ENCODE measurements at regions not wholly inside any gene's neighbourhood (a gene's known extent, or its start where the extent isn't known, plus 50 kb on each side); places are given as distances from the start of the nearest gene placed in this dataset.
"Not testable (repeated sequence)": the region's sequence is repeated elsewhere in the genome, so short reads cannot be mapped to it uniquely, and the experiment has no call there.

GRCh38 chr12:127496255-127496654 lies 770.7 kb upstream of the TMEM132C start:
- Histone ChIP-seq H3K9me3 (ENCODE audit: control insufficient read depth in 1 of 2, low read length in 2 of 2) (no peaks in the 10 kb centered on the region), H3K27ac (ENCODE audit: low read length) (no peak overlapping the region), H3K36me3 (ENCODE audit: control insufficient read depth in 1 of 2, insufficient read depth in 2 of 2, low read length in 2 of 2) (no peaks in the 10 kb centered on the region), H3K27me3 (ENCODE audit: low read depth, low read length) (no peaks in the 10 kb centered on the region), H3K4me3 (ENCODE audit: low read depth in 1 of 2, low read length in 2 of 2) (no peak overlapping the region), H3K4me1 (ENCODE audit: control insufficient read depth in 1 of 2, insufficient read depth in 2 of 2, low read length in 2 of 2) (no peaks in the 10 kb centered on the region)

GRCh38 chr12:127500512-127501035 lies 766.4 kb upstream of the TMEM132C start:
- Histone ChIP-seq H3K36me3 (ENCODE audit: control insufficient read depth in 1 of 2, insufficient read depth in 2 of 2, low read length in 2 of 2) (no peaks in the 10 kb centered on the region), H3K4me3 (ENCODE audit: low read depth in 1 of 2, low read length in 2 of 2) (no peak overlapping the region), H3K4me1 (ENCODE audit: control insufficient read depth in 1 of 2, insufficient read depth in 2 of 2, low read length in 2 of 2) (no peaks in the 10 kb centered on the region), H3K9me3 (ENCODE audit: control insufficient read depth in 1 of 2, low read length in 2 of 2) (no peaks in the 10 kb centered on the region), H3K27ac (ENCODE audit: low read length) (no peak overlapping the region), H3K27me3 (ENCODE audit: low read depth, low read length) (no peaks in the 10 kb centered on the region)

- H3K27ac ChIP-seq (ENCODE audit: low read length): no peak overlapping the region
- H3K36me3 ChIP-seq (ENCODE audit: control insufficient read depth in 1 of 2, insufficient read depth in 2 of 2, low read length in 2 of 2): no peaks in the 10 kb centered on the region
- no peaks in the 10 kb centered on the region for H3K27me3 ChIP-seq (ENCODE audit: low read depth, low read length)
- no peak overlapping the region for H3K4me3 ChIP-seq (ENCODE audit: low read depth in 1 of 2, low read length in 2 of 2)
- no peaks in the 10 kb centered on the region for H3K9me3 ChIP-seq (ENCODE audit: control insufficient read depth in 1 of 2, low read length in 2 of 2)
- no peaks in the 10 kb centered on the region for H3K4me1 ChIP-seq (ENCODE audit: control insufficient read depth in 1 of 2, insufficient read depth in 2 of 2, low read length in 2 of 2)
Measured at GRCh38 chr12:127501916-127502315, 765.1 kb upstream of the TMEM132C start.

- no peaks in the 10 kb centered on the region for H3K36me3 ChIP-seq (ENCODE audit: control insufficient read depth in 1 of 2, insufficient read depth in 2 of 2, low read length in 2 of 2)
- no peak overlapping the region for H3K27ac ChIP-seq (ENCODE audit: low read length)
- no peak overlapping the region for H3K4me3 ChIP-seq (ENCODE audit: low read depth in 1 of 2, low read length in 2 of 2)
- no peaks in the 10 kb centered on the region for H3K9me3 ChIP-seq (ENCODE audit: control insufficient read depth in 1 of 2, low read length in 2 of 2)
- no peaks in the 10 kb centered on the region for H3K27me3 ChIP-seq (ENCODE audit: low read depth, low read length)
- no peaks in the 10 kb centered on the region for H3K4me1 ChIP-seq (ENCODE audit: control insufficient read depth in 1 of 2, insufficient read depth in 2 of 2, low read length in 2 of 2)
Measured at GRCh38 chr12:127503246-127503645, 763.7 kb upstream of the TMEM132C start.

- not testable (repeated sequence) for H3K4me1 ChIP-seq (ENCODE audit: control insufficient read depth in 1 of 2, insufficient read depth in 2 of 2, low read length in 2 of 2); H3K27me3 ChIP-seq (ENCODE audit: low read depth, low read length); H3K36me3 ChIP-seq (ENCODE audit: control insufficient read depth in 1 of 2, insufficient read depth in 2 of 2, low read length in 2 of 2); H3K27ac ChIP-seq (ENCODE audit: low read length); H3K4me3 ChIP-seq (ENCODE audit: low read depth in 1 of 2, low read length in 2 of 2); H3K9me3 ChIP-seq (ENCODE audit: control insufficient read depth in 1 of 2, low read length in 2 of 2)
Measured at GRCh38 chr12:127503996-127504395, 763.0 kb upstream of the TMEM132C start.

- Histone ChIP-seq H3K27me3 (ENCODE audit: low read depth, low read length) (no peaks in the 10 kb centered on the region), H3K27ac (ENCODE audit: low read length) (no peak overlapping the region), H3K4me3 (ENCODE audit: low read depth in 1 of 2, low read length in 2 of 2) (no peak overlapping the region), H3K4me1 (ENCODE audit: control insufficient read depth in 1 of 2, insufficient read depth in 2 of 2, low read length in 2 of 2) (no peaks in the 10 kb centered on the region), H3K9me3 (ENCODE audit: control insufficient read depth in 1 of 2, low read length in 2 of 2) (no peaks in the 10 kb centered on the region), H3K36me3 (ENCODE audit: control insufficient read depth in 1 of 2, insufficient read depth in 2 of 2, low read length in 2 of 2) (no peaks in the 10 kb centered on the region)
Measured at GRCh38 chr12:127504874-127505273, 762.1 kb upstream of the TMEM132C start.

GRCh38 chr12:127507341-127507740 lies 759.6 kb upstream of the TMEM132C start:
- H3K36me3 ChIP-seq (ENCODE audit: control insufficient read depth in 1 of 2, insufficient read depth in 2 of 2, low read length in 2 of 2): no peaks in the 10 kb centered on the region
- no peak overlapping the region for H3K27ac ChIP-seq (ENCODE audit: low read length)
- no peaks in the 10 kb centered on the region for H3K4me1 ChIP-seq (ENCODE audit: control insufficient read depth in 1 of 2, insufficient read depth in 2 of 2, low read length in 2 of 2)
- no peaks in the 10 kb centered on the region for H3K27me3 ChIP-seq (ENCODE audit: low read depth, low read length)
- H3K4me3 ChIP-seq (ENCODE audit: low read depth in 1 of 2, low read length in 2 of 2): no peak overlapping the region
- peaks cover 0 to 3% of the 10 kb centered on the region in 2 donors for H3K9me3 ChIP-seq (ENCODE audit: control insufficient read depth in 1 of 2, low read length in 2 of 2)

- Histone ChIP-seq H3K4me1 (ENCODE audit: control insufficient read depth in 1 of 2, insufficient read depth in 2 of 2, low read length in 2 of 2) (no peaks in the 10 kb centered on the region), H3K27me3 (ENCODE audit: low read depth, low read length) (no peaks in the 10 kb centered on the region), H3K27ac (ENCODE audit: low read length) (no peak overlapping the region), H3K9me3 (ENCODE audit: control insufficient read depth in 1 of 2, low read length in 2 of 2) (peaks cover 0 to 3% of the 10 kb centered on the region in 2 donors), H3K36me3 (ENCODE audit: control insufficient read depth in 1 of 2, insufficient read depth in 2 of 2, low read length in 2 of 2) (no peaks in the 10 kb centered on the region), H3K4me3 (ENCODE audit: low read depth in 1 of 2, low read length in 2 of 2) (no peak overlapping the region)
Measured at GRCh38 chr12:127509066-127509778, 757.7 kb upstream of the TMEM132C start.

- H3K9me3 ChIP-seq (ENCODE audit: control insufficient read depth in 1 of 2, low read length in 2 of 2): no peaks in the 10 kb centered on the region
- H3K27ac ChIP-seq (ENCODE audit: low read length): no peak overlapping the region
- no peaks in the 10 kb centered on the region for H3K27me3 ChIP-seq (ENCODE audit: low read depth, low read length)
- no peaks in the 10 kb centered on the region for H3K36me3 ChIP-seq (ENCODE audit: control insufficient read depth in 1 of 2, insufficient read depth in 2 of 2, low read length in 2 of 2)
- no peaks in the 10 kb centered on the region for H3K4me1 ChIP-seq (ENCODE audit: control insufficient read depth in 1 of 2, insufficient read depth in 2 of 2, low read length in 2 of 2)
- H3K4me3 ChIP-seq (ENCODE audit: low read depth in 1 of 2, low read length in 2 of 2): no peak overlapping the region
Measured at GRCh38 chr12:127515941-127516340, 751.0 kb upstream of the TMEM132C start.

- Histone ChIP-seq H3K9me3 (ENCODE audit: control insufficient read depth in 1 of 2, low read length in 2 of 2) (no peaks in the 10 kb centered on the region), H3K4me1 (ENCODE audit: control insufficient read depth in 1 of 2, insufficient read depth in 2 of 2, low read length in 2 of 2) (no peaks in the 10 kb centered on the region), H3K27ac (ENCODE audit: low read length) (no peak overlapping the region), H3K4me3 (ENCODE audit: low read depth in 1 of 2, low read length in 2 of 2) (no peak overlapping the region), H3K36me3 (ENCODE audit: control insufficient read depth in 1 of 2, insufficient read depth in 2 of 2, low read length in 2 of 2) (no peaks in the 10 kb centered on the region), H3K27me3 (ENCODE audit: low read depth, low read length) (no peaks in the 10 kb centered on the region)
Measured at GRCh38 chr12:127516467-127516866, 750.5 kb upstream of the TMEM132C start.

- Histone ChIP-seq H3K4me3 (ENCODE audit: low read depth in 1 of 2, low read length in 2 of 2) (no peak overlapping the region), H3K9me3 (ENCODE audit: control insufficient read depth in 1 of 2, low read length in 2 of 2) (no peaks in the 10 kb centered on the region), H3K4me1 (ENCODE audit: control insufficient read depth in 1 of 2, insufficient read depth in 2 of 2, low read length in 2 of 2) (no peaks in the 10 kb centered on the region), H3K36me3 (ENCODE audit: control insufficient read depth in 1 of 2, insufficient read depth in 2 of 2, low read length in 2 of 2) (no peaks in the 10 kb centered on the region), H3K27me3 (ENCODE audit: low read depth, low read length) (no peaks in the 10 kb centered on the region), H3K27ac (ENCODE audit: low read length) (no peak overlapping the region)
Measured at GRCh38 chr12:127519779-127520178, 747.2 kb upstream of the TMEM132C start.

GRCh38 chr12:127526925-127527324 lies 740.0 kb upstream of the TMEM132C start:
- Histone ChIP-seq H3K27me3 (ENCODE audit: low read depth, low read length) (no peaks in the 10 kb centered on the region), H3K36me3 (ENCODE audit: control insufficient read depth in 1 of 2, insufficient read depth in 2 of 2, low read length in 2 of 2) (no peaks in the 10 kb centered on the region), H3K27ac (ENCODE audit: low read length) (no peak overlapping the region), H3K4me1 (ENCODE audit: control insufficient read depth in 1 of 2, insufficient read depth in 2 of 2, low read length in 2 of 2) (no peaks in the 10 kb centered on the region), H3K9me3 (ENCODE audit: control insufficient read depth in 1 of 2, low read length in 2 of 2) (no peaks in the 10 kb centered on the region), H3K4me3 (ENCODE audit: low read depth in 1 of 2, low read length in 2 of 2) (no peak overlapping the region)

All from muscle layer of duodenum (tissue), 2 donors.